ENCODE measurements at regions not wholly inside any gene's neighbourhood (a gene's known extent, or its start where the extent isn't known, plus 50 kb on each side); places are given as distances from the start of the nearest gene placed in this dataset.
"Not testable (repeated sequence)": the region's sequence is repeated elsewhere in the genome, so short reads cannot be mapped to it uniquely, and the experiment has no call there.

- DNase-seq (ENCODE audit: low read depth, low spot score), result no peak
- in situ Hi-C loops (cut with HindIII; ENCODE audit: low pct_unique_long_range_greater_than_20kb, low sequenced_read_pairs), result no loop called here
Measured at GRCh38 chr2:144125751-144126150, 394.2 kb downstream of the ZEB2 start.

GRCh38 chr2:144124882-144125281 lies 395.0 kb downstream of the ZEB2 start:
- no peak for DNase-seq (ENCODE audit: low read depth, low spot score)
- in situ Hi-C loops (cut with HindIII; ENCODE audit: low pct_unique_long_range_greater_than_20kb, low sequenced_read_pairs), result no loop called here

GRCh38 chr2:144120487-144120886 lies 399.4 kb downstream of the ZEB2 start:
- DNase-seq (ENCODE audit: low read depth, low spot score), result no peak
- in situ Hi-C loops (cut with HindIII; ENCODE audit: low pct_unique_long_range_greater_than_20kb, low sequenced_read_pairs), result no loop called here

- in situ Hi-C loops (cut with HindIII; ENCODE audit: low pct_unique_long_range_greater_than_20kb, low sequenced_read_pairs), result no loop called here
- DNase-seq (ENCODE audit: low read depth, low spot score), result no peak
Measured at GRCh38 chr2:144117086-144117485, 402.8 kb downstream of the ZEB2 start.

- no peak for DNase-seq (ENCODE audit: low read depth, low spot score)
- in situ Hi-C loops (cut with HindIII; ENCODE audit: low pct_unique_long_range_greater_than_20kb, low sequenced_read_pairs), result no loop called here
Measured at GRCh38 chr2:144115739-144116291, 404.1 kb downstream of the ZEB2 start.

DNA sequence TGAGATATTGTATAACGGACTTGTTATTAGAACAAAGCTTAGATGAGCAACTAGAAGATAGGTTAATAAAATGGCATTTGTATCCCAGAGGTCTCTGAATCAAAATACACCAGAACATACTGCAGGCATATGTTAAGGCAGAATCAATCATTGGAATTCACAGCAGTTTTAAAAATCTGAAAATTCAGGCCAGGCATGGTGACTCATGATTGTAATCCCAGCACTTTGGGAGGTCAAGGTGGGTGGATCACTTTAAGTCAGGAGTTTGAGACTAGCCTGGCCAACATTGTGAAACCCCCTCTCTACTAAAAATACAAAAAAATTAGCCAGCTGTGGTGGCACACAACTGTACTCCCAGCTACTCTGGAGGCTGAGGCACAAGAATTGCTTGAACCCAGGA lies 405.2 kb downstream of the ZEB2 start:
- DNase-seq (ENCODE audit: low read depth, low spot score), result no peak
- in situ Hi-C loops (cut with HindIII; ENCODE audit: low pct_unique_long_range_greater_than_20kb, low sequenced_read_pairs), result no loop called here

- in situ Hi-C loops (cut with HindIII; ENCODE audit: low pct_unique_long_range_greater_than_20kb, low sequenced_read_pairs), result no loop called here
- DNase-seq (ENCODE audit: low read depth, low spot score), result no peak
Measured at GRCh38 chr2:144111437-144111836, 408.5 kb downstream of the ZEB2 start.

DNA sequence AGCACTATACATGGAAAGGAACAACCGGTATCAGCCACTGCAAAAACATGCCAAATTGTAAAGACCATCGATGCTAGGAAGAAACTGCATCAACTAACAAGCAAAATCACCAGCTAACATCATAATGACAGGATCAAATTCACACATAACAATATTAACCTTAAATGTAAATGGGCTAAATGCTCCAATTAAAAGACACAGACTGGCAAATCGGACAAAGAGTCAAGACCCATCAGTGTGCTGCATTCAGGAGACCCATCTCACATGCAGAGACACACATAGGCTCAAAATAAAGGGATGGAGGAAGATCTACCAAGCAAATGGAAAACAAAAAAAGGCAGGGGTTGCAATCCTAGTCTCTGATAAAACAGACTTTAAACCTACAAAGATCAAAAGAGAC lies 413.8 kb downstream of the ZEB2 start:
- DNase-seq (ENCODE audit: low read depth, low spot score); in situ Hi-C loops (cut with HindIII; ENCODE audit: low pct_unique_long_range_greater_than_20kb, low sequenced_read_pairs): not testable (repeated sequence)

DNA sequence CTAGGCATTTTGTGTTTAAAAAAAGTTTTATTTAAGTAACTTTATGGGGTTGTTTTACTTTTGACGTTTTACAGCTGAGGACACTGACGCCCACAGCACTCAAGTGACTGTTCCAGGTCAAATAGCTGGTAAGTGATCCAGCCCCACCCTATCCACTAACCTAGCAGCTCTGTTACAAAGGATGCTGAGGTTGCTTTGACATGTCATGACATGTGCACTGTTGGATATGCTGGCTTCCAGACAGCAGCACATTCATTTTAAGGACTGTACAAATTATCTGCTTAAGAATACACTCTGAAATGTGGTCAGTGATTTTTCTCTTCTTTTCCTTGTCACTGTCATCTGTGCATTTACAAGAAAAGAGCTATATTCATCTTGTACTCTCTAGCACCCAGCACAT lies 417.5 kb downstream of the ZEB2 start:
- DNase-seq (ENCODE audit: low read depth, low spot score), result no peak
- in situ Hi-C loops (cut with HindIII; ENCODE audit: low pct_unique_long_range_greater_than_20kb, low sequenced_read_pairs), result no loop called here

- in situ Hi-C loops (cut with HindIII; ENCODE audit: low pct_unique_long_range_greater_than_20kb, low sequenced_read_pairs), result no loop called here
- DNase-seq (ENCODE audit: low read depth, low spot score), result no peak
Measured at GRCh38 chr2:144099780-144100377, 420.0 kb downstream of the ZEB2 start.

DNA sequence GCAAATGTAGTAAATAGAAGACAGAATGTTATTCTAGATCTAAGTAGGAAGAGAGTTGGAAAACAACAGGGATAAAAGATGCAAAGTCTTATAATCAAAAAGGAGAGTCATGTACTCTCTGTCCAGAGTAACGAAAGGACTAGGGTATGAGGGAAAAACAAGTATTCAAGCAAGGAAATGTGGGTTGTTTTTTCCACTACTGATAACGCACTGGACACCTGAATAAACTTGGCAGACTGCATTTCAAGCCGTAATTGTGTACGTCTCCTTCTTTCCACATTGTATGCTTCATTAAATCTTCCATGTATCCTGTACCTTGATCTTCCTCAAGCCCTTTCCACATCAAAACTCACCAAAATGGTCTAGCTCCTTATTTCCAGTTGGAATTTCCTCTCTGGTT lies 420.6 kb downstream of the ZEB2 start:
- in situ Hi-C loops (cut with HindIII; ENCODE audit: low pct_unique_long_range_greater_than_20kb, low sequenced_read_pairs), result no loop called here
- DNase-seq (ENCODE audit: low read depth, low spot score), result no peak

- DNase-seq (ENCODE audit: low read depth, low spot score), result no peak
- in situ Hi-C loops (cut with HindIII; ENCODE audit: low pct_unique_long_range_greater_than_20kb, low sequenced_read_pairs), result no loop called here
Measured at GRCh38 chr2:144097440-144098225, 422.3 kb downstream of the ZEB2 start.

- no peak for DNase-seq (ENCODE audit: low read depth, low spot score)
- in situ Hi-C loops (cut with HindIII; ENCODE audit: low pct_unique_long_range_greater_than_20kb, low sequenced_read_pairs), result no loop called here
Measured at GRCh38 chr2:144096531-144096930, 423.4 kb downstream of the ZEB2 start.

DNA sequence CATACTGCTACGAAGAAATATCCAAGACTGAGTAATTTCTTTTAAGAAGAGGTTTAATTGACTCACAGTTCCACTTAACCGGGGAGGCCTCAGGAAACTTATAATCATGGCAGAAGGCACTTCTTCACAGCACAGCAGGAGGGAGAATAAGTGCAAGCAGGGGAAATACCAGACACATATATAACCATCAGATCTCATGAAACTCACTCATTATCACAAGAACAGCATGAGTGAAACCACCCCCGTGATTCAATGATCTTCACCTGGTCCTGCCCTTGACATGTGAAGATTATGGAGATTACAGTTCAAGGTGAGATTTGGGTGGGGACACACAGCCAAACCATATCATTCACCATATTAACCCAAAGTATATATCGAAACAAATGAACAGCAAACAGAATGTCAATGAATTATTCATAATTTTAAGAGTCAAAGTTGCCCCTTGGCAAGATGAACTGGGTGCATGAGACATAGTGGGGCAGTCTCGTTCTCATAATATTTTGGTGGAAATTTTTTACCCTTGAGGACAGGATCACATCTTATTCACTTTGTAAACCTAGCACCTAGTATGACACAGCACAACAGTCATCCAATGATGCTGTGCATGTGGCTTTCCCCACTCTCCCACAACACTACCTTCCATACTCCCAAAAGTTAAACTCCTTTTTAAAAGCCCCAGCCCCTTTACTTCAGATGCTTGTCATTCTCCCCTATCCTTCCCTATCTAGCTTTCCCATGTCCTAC lies 425.3 kb downstream of the ZEB2 start:
- in situ Hi-C loops (cut with HindIII; ENCODE audit: low pct_unique_long_range_greater_than_20kb, low sequenced_read_pairs), result no loop called here
- no peak for DNase-seq (ENCODE audit: low read depth, low spot score)

GRCh38 chr2:144091622-144092021 lies 428.3 kb downstream of the ZEB2 start:
- in situ Hi-C loops (cut with HindIII; ENCODE audit: low pct_unique_long_range_greater_than_20kb, low sequenced_read_pairs), result no loop called here
- no peak for DNase-seq (ENCODE audit: low read depth, low spot score)

DNA sequence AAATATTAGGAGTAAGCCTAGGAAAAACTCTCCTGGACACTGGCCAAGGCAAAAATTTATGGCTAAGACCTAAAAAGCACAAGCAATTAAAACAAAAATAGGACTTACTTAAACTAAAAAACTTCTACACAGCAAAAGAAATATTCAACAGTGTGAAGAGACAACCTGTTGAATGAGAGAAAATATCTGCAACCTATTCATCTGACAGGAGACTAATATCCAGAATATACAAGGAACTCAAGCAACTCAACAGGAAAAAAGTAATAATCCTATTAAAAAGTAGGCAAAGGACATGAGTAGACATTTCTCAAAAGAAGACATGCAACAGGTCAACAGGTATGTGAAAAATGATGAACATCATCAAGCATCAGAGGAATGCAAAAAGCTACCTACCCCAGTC lies 431.1 kb downstream of the ZEB2 start:
- in situ Hi-C loops (cut with HindIII; ENCODE audit: low pct_unique_long_range_greater_than_20kb, low sequenced_read_pairs), result no loop called here
- no peak for DNase-seq (ENCODE audit: low read depth, low spot score)

GRCh38 chr2:144086965-144087364 lies 433.0 kb downstream of the ZEB2 start:
- DNase-seq (ENCODE audit: low read depth, low spot score), result no peak
- in situ Hi-C loops (cut with HindIII; ENCODE audit: low pct_unique_long_range_greater_than_20kb, low sequenced_read_pairs), result no loop called here

DNA sequence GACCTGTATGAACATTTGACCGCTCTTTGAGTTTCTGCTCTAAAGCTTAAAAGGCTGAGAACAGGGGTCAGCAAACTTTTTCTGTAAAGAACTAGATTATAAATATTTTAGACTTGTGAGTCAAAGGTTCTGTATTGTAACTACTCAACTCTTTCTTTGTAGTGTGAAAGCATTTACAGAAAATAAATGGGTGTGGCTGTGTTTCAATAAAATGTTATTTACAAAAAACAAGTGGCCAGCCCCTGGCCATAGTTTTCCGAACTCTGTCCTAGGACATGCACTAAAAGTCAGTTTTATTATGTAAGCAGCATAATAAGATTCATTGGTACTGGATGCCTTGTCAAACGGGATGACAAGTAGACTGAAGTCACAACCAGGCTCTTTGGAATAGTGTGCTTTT lies 434.9 kb downstream of the ZEB2 start:
- in situ Hi-C loops (cut with HindIII; ENCODE audit: low pct_unique_long_range_greater_than_20kb, low sequenced_read_pairs), result no loop called here
- no peak for DNase-seq (ENCODE audit: low read depth, low spot score)

Data from SK-MEL-5 (cell line).